Glutamatergic neuron (in vitro differentiated cells): ENCODE measurements at regions not wholly inside any gene's neighbourhood (a gene's known extent, or its start where the extent isn't known, plus 50 kb on each side); places are given as distances from the start of the nearest gene placed in this dataset.

Experiments used
- DNase-seq: peaks from one replicate; pipeline ENCODE4 v3.0.0; 2022
- H3K27ac Mint-ChIP-seq: one replicate; pipeline ENCODE4 v1.8.0; 2020; ENCODE audit warnings: mild to moderate bottlenecking, mixed read lengths, inconsistent platforms; ENCODE audit not compliant: unreplicated experiment
- H3K27me3 Mint-ChIP-seq: one replicate; pipeline ENCODE4 v1.8.0; 2020; ENCODE audit warnings: mild to moderate bottlenecking, moderate library complexity, mixed read lengths, inconsistent platforms; ENCODE audit not compliant: unreplicated experiment
- H3K36me3 Mint-ChIP-seq: one replicate; pipeline ENCODE4 v1.8.0; 2020; ENCODE audit warnings: mild to moderate bottlenecking, mixed read lengths, inconsistent platforms; ENCODE audit not compliant: unreplicated experiment
- H3K4me1 Mint-ChIP-seq: one replicate; pipeline ENCODE4 v1.8.0; 2020; ENCODE audit warnings: mild to moderate bottlenecking, low read depth, mixed read lengths, inconsistent platforms; ENCODE audit not compliant: unreplicated experiment
- H3K4me3 Mint-ChIP-seq: one replicate; pipeline ENCODE4 v1.8.0; 2020; ENCODE audit warnings: mild to moderate bottlenecking, mixed read lengths, inconsistent platforms; ENCODE audit not compliant: unreplicated experiment
- H3K9me3 Mint-ChIP-seq: one replicate; pipeline ENCODE4 v1.8.0; 2020; ENCODE audit warnings: mild to moderate bottlenecking, moderate library complexity, mixed read lengths, inconsistent platforms; ENCODE audit not compliant: unreplicated experiment
- TF ChIP-seq, protein P1 (sequence below): fragments of 200-600 bp; sonication (generic); IDR thresholded peaks from one replicate; pipeline ENCODE4 v1.5.0; 2021; ENCODE audit not compliant: partially characterized antibody, unreplicated experiment

GRCh38 chr6:66605971-66606370 is 898.9 kb upstream of the EYS start:
- no peak for DNase-seq
- H3K4me3 Mint-ChIP-seq = no peak overlapping the region
- H3K4me1 Mint-ChIP-seq = no peaks in the 10 kb centered on the region
- no peaks in the 10 kb centered on the region for H3K27me3 Mint-ChIP-seq
- H3K9me3 Mint-ChIP-seq = no peaks in the 10 kb centered on the region
- no peaks in the 10 kb centered on the region for H3K36me3 Mint-ChIP-seq
- no peak overlapping the region for H3K27ac Mint-ChIP-seq
- TF ChIP-seq, protein P1, sequence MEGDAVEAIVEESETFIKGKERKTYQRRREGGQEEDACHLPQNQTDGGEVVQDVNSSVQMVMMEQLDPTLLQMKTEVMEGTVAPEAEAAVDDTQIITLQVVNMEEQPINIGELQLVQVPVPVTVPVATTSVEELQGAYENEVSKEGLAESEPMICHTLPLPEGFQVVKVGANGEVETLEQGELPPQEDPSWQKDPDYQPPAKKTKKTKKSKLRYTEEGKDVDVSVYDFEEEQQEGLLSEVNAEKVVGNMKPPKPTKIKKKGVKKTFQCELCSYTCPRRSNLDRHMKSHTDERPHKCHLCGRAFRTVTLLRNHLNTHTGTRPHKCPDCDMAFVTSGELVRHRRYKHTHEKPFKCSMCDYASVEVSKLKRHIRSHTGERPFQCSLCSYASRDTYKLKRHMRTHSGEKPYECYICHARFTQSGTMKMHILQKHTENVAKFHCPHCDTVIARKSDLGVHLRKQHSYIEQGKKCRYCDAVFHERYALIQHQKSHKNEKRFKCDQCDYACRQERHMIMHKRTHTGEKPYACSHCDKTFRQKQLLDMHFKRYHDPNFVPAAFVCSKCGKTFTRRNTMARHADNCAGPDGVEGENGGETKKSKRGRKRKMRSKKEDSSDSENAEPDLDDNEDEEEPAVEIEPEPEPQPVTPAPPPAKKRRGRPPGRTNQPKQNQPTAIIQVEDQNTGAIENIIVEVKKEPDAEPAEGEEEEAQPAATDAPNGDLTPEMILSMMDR = no peak

GRCh38 chr6:66605011-66605410 is 898.0 kb upstream of the EYS start:
- TF ChIP-seq, protein P1 = no peak

DNA sequence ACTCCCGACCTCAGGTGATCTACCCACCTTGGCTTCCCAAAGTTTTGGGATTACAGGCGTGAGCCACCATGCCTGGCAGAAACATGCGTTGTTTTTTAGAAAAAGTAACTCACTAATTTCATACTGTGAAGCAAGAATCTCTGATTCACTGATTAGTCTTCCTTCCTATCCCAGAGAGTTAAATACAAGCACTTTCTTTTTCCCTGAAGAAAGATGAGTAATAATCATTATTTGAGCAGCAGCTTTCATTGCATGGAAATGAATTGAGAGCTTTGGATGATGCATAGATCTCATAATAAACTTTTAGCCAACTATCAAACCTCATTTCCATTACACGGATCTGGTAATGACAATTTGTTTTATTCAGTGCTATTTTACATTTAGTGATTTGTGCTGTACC is 892.5 kb upstream of the EYS start:
- Mint-ChIP-seq H3K4me1 (no peaks in the 10 kb centered on the region), H3K4me3 (no peak overlapping the region)
- TF ChIP-seq, protein P1 = no peak

More at GRCh38 chr6:66605011-66605410, 898.0 kb upstream of the EYS start:
- DNase-seq = no peak
- Mint-ChIP-seq H3K36me3 (no peaks in the 10 kb centered on the region), H3K27me3 (no peaks in the 10 kb centered on the region), H3K27ac (no peak overlapping the region), H3K4me1 (no peaks in the 10 kb centered on the region), H3K4me3 (no peak overlapping the region), H3K9me3 (no peaks in the 10 kb centered on the region)

DNA sequence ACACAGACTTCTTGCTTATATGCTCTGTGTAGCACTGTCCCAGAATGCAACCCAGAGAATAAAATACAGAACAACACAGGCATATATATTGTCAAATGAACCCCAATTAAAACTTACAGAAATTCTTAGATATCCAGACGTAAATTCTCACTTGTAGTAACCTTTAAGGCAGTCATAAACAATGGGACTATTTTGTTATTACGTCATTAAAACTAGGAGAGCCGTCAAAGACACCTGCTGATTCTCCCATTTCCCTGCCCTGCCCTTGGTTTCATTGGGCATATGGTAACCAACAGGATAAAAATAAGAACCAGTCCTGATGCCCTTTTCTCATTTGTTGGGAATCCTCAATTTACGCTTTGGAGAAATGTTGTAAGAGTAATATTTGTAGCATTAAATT is 871.3 kb upstream of the EYS start:
- no peaks in the 10 kb centered on the region for H3K36me3 Mint-ChIP-seq

More for the DNA sequence above, 892.5 kb upstream of the EYS start:
- H3K9me3 Mint-ChIP-seq = no peaks in the 10 kb centered on the region
- no peak overlapping the region for H3K27ac Mint-ChIP-seq
- no peak for DNase-seq
- no peaks in the 10 kb centered on the region for H3K36me3 Mint-ChIP-seq
- no peaks in the 10 kb centered on the region for H3K27me3 Mint-ChIP-seq

DNA sequence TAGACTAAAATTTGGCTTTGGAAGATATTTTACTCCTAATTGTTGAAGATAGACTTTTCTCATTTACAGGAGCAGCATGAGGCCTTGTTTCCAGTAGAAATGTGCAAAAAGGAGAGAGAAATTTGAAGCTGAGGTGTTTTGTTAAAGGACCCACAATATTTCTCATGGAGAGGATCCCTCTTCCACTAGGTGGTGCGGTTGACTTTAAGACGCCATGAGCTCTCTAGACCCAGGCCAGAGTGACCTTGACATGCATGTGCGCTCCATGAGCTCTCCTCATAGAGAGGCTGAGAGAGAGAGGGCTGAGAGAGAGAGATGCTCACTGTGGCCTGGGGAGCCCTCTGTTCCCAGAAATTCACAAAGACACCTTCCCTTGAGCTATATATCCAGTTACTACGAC is 861.2 kb upstream of the EYS start:
- H3K36me3 Mint-ChIP-seq = no peaks in the 10 kb centered on the region
- H3K27ac Mint-ChIP-seq = no peak overlapping the region
- H3K4me3 Mint-ChIP-seq = no peak overlapping the region
- H3K4me1 Mint-ChIP-seq = no peaks in the 10 kb centered on the region
- TF ChIP-seq, protein P1 = no peak
- H3K27me3 Mint-ChIP-seq = peaks cover 1% of the 10 kb centered on the region
- DNase-seq = no peak
- no peaks in the 10 kb centered on the region for H3K9me3 Mint-ChIP-seq

More for the DNA sequence above, 871.3 kb upstream of the EYS start:
- no peaks in the 10 kb centered on the region for H3K27me3 Mint-ChIP-seq
- H3K4me3 Mint-ChIP-seq = no peak overlapping the region
- H3K27ac Mint-ChIP-seq = no peak overlapping the region
- no peak for DNase-seq
- H3K4me1 Mint-ChIP-seq = no peaks in the 10 kb centered on the region
- TF ChIP-seq, protein P1 = no peak
- no peaks in the 10 kb centered on the region for H3K9me3 Mint-ChIP-seq
